CD14-positive monocyte (primary cell): ENCODE measurements at regions not wholly inside any gene's neighbourhood (a gene's known extent, or its start where the extent isn't known, plus 50 kb on each side); places are given as distances from the start of the nearest gene placed in this dataset.

Experiments used
- DNase-seq, 3 donors: peaks; one replicate each; pipeline ENCODE4 v3.0.0-alpha.2; 2011 to 2022
- H2AFZ ChIP-seq: 2 replicates; pipeline ENCODE4 v1.6.0; 2012; ENCODE audit warnings: mild to moderate bottlenecking, low read depth, low read length, inconsistent platforms; ENCODE audit not compliant: insufficient read depth, poor library complexity, severe bottlenecking
- H3K27ac ChIP-seq, 2 donors: 1 replicate in 1 of 2; 2 replicates in 1 of 2; pipeline ENCODE4 v1.5.1; 2012 to 2013; ENCODE audit warnings: low read length in 2 of 2, control low read depth in 1 of 2, inconsistent platforms in 1 of 2, low read depth in 1 of 2, mild to moderate bottlenecking in 1 of 2
- H3K27me3 ChIP-seq, 2 donors: one replicate each; pipeline versions ENCODE4 v1.6.0 to v1.6.1; 2011 to 2013; ENCODE audit warnings: low read length in 2 of 2; ENCODE audit not compliant: control insufficient read depth in 2 of 2, insufficient read depth in 2 of 2
- H3K36me3 ChIP-seq, 2 donors: replicated peaks in 1 of 2; 1 replicate in 1 of 2; 2 replicates in 1 of 2; pipeline versions ENCODE4 v1.5.1 to v1.6.1; 2012 to 2013; ENCODE audit warnings: low read length in 2 of 2, control low read depth in 1 of 2, inconsistent platforms in 1 of 2, mild to moderate bottlenecking in 1 of 2; ENCODE audit not compliant: insufficient read depth in 2 of 2, control insufficient read depth in 1 of 2
- H3K4me1 ChIP-seq, 2 donors: 1 replicate in 1 of 2; 2 replicates in 1 of 2; pipeline versions ENCODE4 v1.5.1 to v1.6.1; 2012 to 2013; ENCODE audit warnings: low read length in 2 of 2, control low read depth in 1 of 2, inconsistent platforms in 1 of 2, mild to moderate bottlenecking in 1 of 2, moderate library complexity in 1 of 2; ENCODE audit not compliant: insufficient read depth in 2 of 2, control insufficient read depth in 1 of 2
- H3K4me2 ChIP-seq: replicated peaks from 2 replicates; pipeline ENCODE3; 2012; ENCODE audit warnings: low read length, moderate library complexity, mild to moderate bottlenecking; ENCODE audit not compliant: poor library complexity, severe bottlenecking; ENCODE audit errors: extremely low read depth
- H3K4me3 ChIP-seq, 3 experiments: fragments of 200-600 bp in 1 of 3; sonication (generic) in 1 of 3; replicated peaks in 1 of 3; 1 replicate in 2 of 3; 2 replicates in 1 of 3; pipeline ENCODE4 v1.5.1; 2011 to 2013; ENCODE audit warnings: low read length in 3 of 3, mild to moderate bottlenecking in 3 of 3, control low read depth in 2 of 3, low read depth in 2 of 3, inconsistent platforms in 1 of 3, moderate library complexity in 1 of 3
- H3K79me2 ChIP-seq: 2 replicates; pipeline ENCODE4 v1.6.0; 2012; ENCODE audit warnings: mild to moderate bottlenecking, control low read depth, inconsistent platforms, low read length, moderate library complexity; ENCODE audit not compliant: insufficient read depth
- H3K9ac ChIP-seq: 2 replicates; pipeline ENCODE4 v1.6.0; 2017; ENCODE audit warnings: low read length, mild to moderate bottlenecking; ENCODE audit not compliant: insufficient read depth, poor library complexity, severe bottlenecking
- H3K9me3 ChIP-seq, 2 donors: replicated peaks in 1 of 2; 1 replicate in 1 of 2; 2 replicates in 1 of 2; pipeline versions ENCODE4 v1.5.1 to v1.6.1; 2012 to 2013; ENCODE audit warnings: low read length in 2 of 2, control low read depth in 1 of 2; ENCODE audit not compliant: control insufficient read depth in 1 of 2, insufficient read depth in 1 of 2
- H4K20me1 ChIP-seq: 2 replicates; pipeline ENCODE4 v1.6.0; 2012; ENCODE audit warnings: mild to moderate bottlenecking, low read length, control low read depth, moderate library complexity; ENCODE audit not compliant: insufficient read depth
- H3K27ac Mint-ChIP-seq, 7 donors: one replicate each; pipeline ENCODE4 v1.8.0; 2020; ENCODE audit warnings: mild to moderate bottlenecking in 7 of 7, mixed read lengths in 7 of 7, moderate library complexity in 6 of 7, inconsistent platforms in 2 of 7
- H3K27me3 Mint-ChIP-seq, 3 donors: one replicate each; pipeline ENCODE4 v1.8.0; 2021 to 2022; ENCODE audit warnings: low read depth in 3 of 3, mild to moderate bottlenecking in 3 of 3, mixed read lengths in 3 of 3, moderate library complexity in 3 of 3, inconsistent platforms in 1 of 3
- H3K36me3 Mint-ChIP-seq, 2 donors: one replicate each; pipeline ENCODE4 v1.8.0; 2020; ENCODE audit warnings: mixed read lengths in 2 of 2, inconsistent platforms in 1 of 2, mild to moderate bottlenecking in 1 of 2
- H3K4me1 Mint-ChIP-seq: one replicate; pipeline ENCODE4 v1.8.0; 2020; ENCODE audit warnings: mild to moderate bottlenecking, mixed read lengths
- H3K4me3 Mint-ChIP-seq, 2 donors: one replicate each; pipeline ENCODE4 v1.8.0; 2020; ENCODE audit warnings: mild to moderate bottlenecking in 2 of 2, mixed read lengths in 2 of 2, moderate library complexity in 1 of 2
- H3K9me3 Mint-ChIP-seq, 7 donors: one replicate each; pipeline ENCODE4 v1.8.0; 2020 to 2022; ENCODE audit warnings: mixed read lengths in 7 of 7, mild to moderate bottlenecking in 6 of 7, moderate library complexity in 6 of 7, inconsistent platforms in 2 of 7
- WGBS: methylation state at CpG from one replicate; pipeline ENCODE4 v1.1.5; 2013; ENCODE audit warnings: missing lambda C conversion rate; ENCODE audit not compliant: insufficient coverage; 5-methylcytosine and 5-hydroxymethylcytosine counted together
- intact Hi-C, 2 donors: fragments of 100-400 bp; cut with micrococcal nuclease; formaldehyde crosslinking; loops; one replicate each; pipeline versions ENCODE4 v1.15.0 to v1.15.1; 2023
- TF ChIP-seq, protein P1 (sequence below): fragments of 200-600 bp; IDR thresholded peaks from one replicate; pipeline ENCODE4 v1.8.0; 2022; ENCODE audit warnings: antibody characterized with exemption, mild to moderate bottlenecking

DNA sequence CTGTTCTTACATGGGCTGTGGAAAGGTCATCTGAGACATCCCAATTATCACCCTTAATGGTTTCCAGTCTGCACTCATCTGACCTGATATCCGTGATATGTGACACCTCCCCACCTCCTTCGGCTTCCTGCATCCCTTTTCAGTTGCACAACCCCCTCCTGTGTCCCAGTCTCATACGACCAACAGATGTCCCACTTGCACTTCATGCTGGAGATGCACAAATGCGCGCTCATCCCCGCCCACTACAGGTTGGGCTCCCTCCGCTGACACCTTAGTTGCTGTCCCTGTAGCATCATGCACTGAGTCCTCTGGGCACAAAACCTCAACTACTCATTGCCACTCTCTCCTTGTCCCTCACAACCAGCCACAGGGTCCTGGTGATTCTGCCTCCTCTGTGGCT lies 94.4 kb downstream of the MIS18A start:
- Histone ChIP-seq H3K4me1 (no peaks in the 10 kb centered on the region), H3K9ac (no peak overlapping the region), H3K4me3 (no peak overlapping the region), H4K20me1 (no peaks in the 10 kb centered on the region), H3K9me3 (peaks cover 0 to 11% of the 10 kb centered on the region in 2 donors), H3K4me2 (no peak overlapping the region), H3K27me3 (no peaks in the 10 kb centered on the region), H3K79me2 (no peaks in the 10 kb centered on the region), H3K27ac (no peak overlapping the region), H3K36me3 (no peaks in the 10 kb centered on the region), H2AFZ (no peak overlapping the region)
- no peaks in the 10 kb centered on the region for H3K36me3 Mint-ChIP-seq
- TF ChIP-seq, protein P1, sequence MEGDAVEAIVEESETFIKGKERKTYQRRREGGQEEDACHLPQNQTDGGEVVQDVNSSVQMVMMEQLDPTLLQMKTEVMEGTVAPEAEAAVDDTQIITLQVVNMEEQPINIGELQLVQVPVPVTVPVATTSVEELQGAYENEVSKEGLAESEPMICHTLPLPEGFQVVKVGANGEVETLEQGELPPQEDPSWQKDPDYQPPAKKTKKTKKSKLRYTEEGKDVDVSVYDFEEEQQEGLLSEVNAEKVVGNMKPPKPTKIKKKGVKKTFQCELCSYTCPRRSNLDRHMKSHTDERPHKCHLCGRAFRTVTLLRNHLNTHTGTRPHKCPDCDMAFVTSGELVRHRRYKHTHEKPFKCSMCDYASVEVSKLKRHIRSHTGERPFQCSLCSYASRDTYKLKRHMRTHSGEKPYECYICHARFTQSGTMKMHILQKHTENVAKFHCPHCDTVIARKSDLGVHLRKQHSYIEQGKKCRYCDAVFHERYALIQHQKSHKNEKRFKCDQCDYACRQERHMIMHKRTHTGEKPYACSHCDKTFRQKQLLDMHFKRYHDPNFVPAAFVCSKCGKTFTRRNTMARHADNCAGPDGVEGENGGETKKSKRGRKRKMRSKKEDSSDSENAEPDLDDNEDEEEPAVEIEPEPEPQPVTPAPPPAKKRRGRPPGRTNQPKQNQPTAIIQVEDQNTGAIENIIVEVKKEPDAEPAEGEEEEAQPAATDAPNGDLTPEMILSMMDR, result no peak
- H3K4me3 Mint-ChIP-seq, result no peak overlapping the region
- intact Hi-C loops, result no loop called here
- no peaks in the 10 kb centered on the region for H3K4me1 Mint-ChIP-seq
- H3K27me3 Mint-ChIP-seq, result peaks cover 0 to 8% (median 0%) of the 10 kb centered on the region in 3 donors
- peaks cover 4 to 14% (median 6%) of the 10 kb centered on the region in 7 donors for H3K9me3 Mint-ChIP-seq
- no peak overlapping the region for H3K27ac Mint-ChIP-seq
- no peak for DNase-seq
- WGBS, result 82% methylated on average over 7 of the region's 7 CpGs

DNA sequence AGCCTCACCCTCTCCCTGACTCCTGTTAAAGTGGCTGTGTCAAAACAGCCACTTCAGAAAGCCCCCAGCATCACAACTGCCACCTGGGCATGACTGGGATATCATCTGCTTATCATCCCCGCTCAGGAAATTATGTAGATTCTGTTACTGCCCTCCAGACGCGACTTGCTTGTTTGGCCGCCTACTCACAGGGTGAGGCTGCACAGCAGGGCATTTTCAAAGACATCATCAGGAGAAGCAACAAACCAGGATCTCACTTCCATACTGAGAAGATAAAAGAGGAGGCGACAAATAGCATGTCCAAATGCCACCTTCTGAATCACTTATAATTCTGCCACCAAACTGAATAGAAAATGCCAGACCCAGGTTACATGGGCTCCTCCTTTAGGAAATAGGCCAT lies 94.8 kb downstream of the MIS18A start:
- no peaks in the 10 kb centered on the region for H3K27me3 ChIP-seq
- H3K27ac Mint-ChIP-seq, result no peak overlapping the region
- no peak overlapping the region for H3K4me3 ChIP-seq
- H4K20me1 ChIP-seq, result no peaks in the 10 kb centered on the region
- peaks cover 0 to 8% (median 0%) of the 10 kb centered on the region in 3 donors for H3K27me3 Mint-ChIP-seq
- H3K4me1 Mint-ChIP-seq, result no peaks in the 10 kb centered on the region
- no peak overlapping the region for H3K27ac ChIP-seq
- H3K79me2 ChIP-seq, result no peaks in the 10 kb centered on the region
- H2AFZ ChIP-seq, result no peak overlapping the region
- peaks cover 0 to 11% of the 10 kb centered on the region in 2 donors for H3K9me3 ChIP-seq
- no peak overlapping the region for H3K4me2 ChIP-seq
- TF ChIP-seq, protein P1, result no peak
- H3K4me1 ChIP-seq, result no peaks in the 10 kb centered on the region
- H3K9ac ChIP-seq, result no peak overlapping the region
- no peaks in the 10 kb centered on the region for H3K36me3 Mint-ChIP-seq
- 80% methylated on average over 3 of the region's 5 CpGs for WGBS
- H3K4me3 Mint-ChIP-seq, result no peak overlapping the region
- peaks cover 3 to 14% (median 6%) of the 10 kb centered on the region in 7 donors for H3K9me3 Mint-ChIP-seq
- intact Hi-C loops, result no loop called here
- DNase-seq, result no peak
- no peaks in the 10 kb centered on the region for H3K36me3 ChIP-seq
